Transverse colon (tissue), 3 donors: ENCODE measurements at regions not wholly inside any gene's neighbourhood (a gene's known extent, or its start where the extent isn't known, plus 50 kb on each side); places are given as distances from the start of the nearest gene placed in this dataset.

Experiments used
- EP300 ChIP-seq: sonication (generic); formaldehyde crosslinking; IDR thresholded peaks from one replicate; pipeline ENCODE4 v1.6.1; 2017; ENCODE audit warnings: antibody characterized with exemption, low read depth
- TF ChIP-seq, protein P1 (sequence below), 5 experiments: fragments of 200-600 bp in 3 of 5; fragments of 450-650 bp in 2 of 5; sonication (generic) in 3 of 5; IDR thresholded peaks; 1 replicate in 2 of 5; 2 replicates in 3 of 5; pipeline ENCODE4 v1.5.1; 2016 to 2017; ENCODE audit warnings: antibody characterized with exemption in 5 of 5, inconsistent platforms in 3 of 5, mild to moderate bottlenecking in 2 of 5, moderate library complexity in 1 of 5

DNA sequence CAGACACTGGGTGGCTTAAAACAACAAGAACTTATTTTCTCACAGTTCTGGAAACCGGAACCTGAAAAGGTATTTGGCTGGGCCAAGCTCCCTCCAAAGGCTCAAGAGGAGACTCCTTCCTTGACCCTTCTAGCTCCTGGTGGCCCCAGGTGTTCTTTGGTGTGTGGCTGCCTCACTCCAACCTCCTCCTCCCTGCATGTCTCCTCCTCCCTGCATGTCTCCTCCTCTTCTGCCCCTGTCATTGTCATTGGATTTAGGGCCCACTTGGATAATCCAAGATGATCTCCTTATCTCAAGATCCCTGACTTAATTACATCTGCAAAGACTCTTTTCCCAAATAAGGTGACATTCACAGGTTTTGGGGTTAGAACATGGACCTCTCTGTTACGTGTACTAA, 69.8 kb upstream of the MFGE8 start:
- TF ChIP-seq, protein P1, sequence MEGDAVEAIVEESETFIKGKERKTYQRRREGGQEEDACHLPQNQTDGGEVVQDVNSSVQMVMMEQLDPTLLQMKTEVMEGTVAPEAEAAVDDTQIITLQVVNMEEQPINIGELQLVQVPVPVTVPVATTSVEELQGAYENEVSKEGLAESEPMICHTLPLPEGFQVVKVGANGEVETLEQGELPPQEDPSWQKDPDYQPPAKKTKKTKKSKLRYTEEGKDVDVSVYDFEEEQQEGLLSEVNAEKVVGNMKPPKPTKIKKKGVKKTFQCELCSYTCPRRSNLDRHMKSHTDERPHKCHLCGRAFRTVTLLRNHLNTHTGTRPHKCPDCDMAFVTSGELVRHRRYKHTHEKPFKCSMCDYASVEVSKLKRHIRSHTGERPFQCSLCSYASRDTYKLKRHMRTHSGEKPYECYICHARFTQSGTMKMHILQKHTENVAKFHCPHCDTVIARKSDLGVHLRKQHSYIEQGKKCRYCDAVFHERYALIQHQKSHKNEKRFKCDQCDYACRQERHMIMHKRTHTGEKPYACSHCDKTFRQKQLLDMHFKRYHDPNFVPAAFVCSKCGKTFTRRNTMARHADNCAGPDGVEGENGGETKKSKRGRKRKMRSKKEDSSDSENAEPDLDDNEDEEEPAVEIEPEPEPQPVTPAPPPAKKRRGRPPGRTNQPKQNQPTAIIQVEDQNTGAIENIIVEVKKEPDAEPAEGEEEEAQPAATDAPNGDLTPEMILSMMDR (IDR thresholded peaks at IDR 0.05), result no peak
- no peak for TF ChIP-seq EP300
